HG02610 (cell line): ENCODE measurements at regions not wholly inside any gene's neighbourhood (a gene's known extent, or its start where the extent isn't known, plus 50 kb on each side); places are given as distances from the start of the nearest gene placed in this dataset.
"Not testable (repeated sequence)": the region's sequence is repeated elsewhere in the genome, so short reads cannot be mapped to it uniquely, and the experiment has no call there.

Experiments
- ATAC-seq: cut with Tn5 transposase; IDR thresholded peaks from one replicate; pipeline ENCODE4 v1.9.1; 2021; ENCODE audit warnings: mild to moderate bottlenecking, moderate library complexity; ENCODE audit not compliant: unreplicated experiment

DNA sequence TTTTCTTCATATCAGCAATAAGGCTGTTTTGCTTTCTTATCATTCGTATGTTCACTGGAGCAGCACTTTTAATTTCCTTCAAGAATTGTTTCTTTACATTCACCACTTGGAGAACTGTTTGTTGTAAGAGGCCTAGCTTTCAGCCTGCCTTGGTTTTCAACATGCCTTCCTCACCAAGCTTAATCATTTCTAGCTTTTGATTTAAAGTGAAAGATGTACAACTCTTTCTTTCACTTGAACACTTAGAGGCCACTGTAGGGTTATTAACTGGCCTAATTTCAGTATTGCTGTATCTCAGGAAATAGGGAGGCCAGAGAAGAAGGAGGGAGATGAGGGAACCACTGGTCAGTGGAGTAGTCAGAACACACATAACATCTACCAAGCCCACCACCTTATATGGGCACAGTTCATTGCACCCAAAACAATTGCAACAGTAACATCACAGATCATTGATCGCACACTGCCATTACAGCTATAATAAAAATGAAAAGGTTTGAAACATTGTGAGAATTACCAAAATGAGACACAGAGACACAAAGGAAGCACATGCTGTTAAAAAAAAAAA, 181.4 kb upstream of the TUBA3C start:
- ATAC-seq, result peak; percentile 94

DNA sequence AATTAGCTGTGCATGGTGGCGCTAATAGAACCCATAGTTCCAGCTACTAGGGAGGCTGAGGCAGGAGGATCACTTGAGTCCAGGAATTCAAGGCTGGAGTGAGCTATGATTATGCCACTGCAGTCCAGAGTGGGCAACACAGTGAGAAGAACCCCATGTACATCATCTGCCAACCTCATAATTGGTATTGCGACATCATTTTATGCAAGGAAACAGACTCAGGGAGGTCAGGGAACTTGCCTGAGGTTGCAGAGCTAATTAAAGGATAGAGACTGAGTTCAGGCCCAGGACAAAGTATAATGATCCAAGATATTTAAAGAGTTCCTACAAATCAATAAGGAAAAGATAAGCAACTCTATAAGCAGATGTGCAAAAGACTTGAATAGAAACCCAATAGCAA, 178.1 kb upstream of the TUBA3C start:
- not testable (repeated sequence) for ATAC-seq

DNA sequence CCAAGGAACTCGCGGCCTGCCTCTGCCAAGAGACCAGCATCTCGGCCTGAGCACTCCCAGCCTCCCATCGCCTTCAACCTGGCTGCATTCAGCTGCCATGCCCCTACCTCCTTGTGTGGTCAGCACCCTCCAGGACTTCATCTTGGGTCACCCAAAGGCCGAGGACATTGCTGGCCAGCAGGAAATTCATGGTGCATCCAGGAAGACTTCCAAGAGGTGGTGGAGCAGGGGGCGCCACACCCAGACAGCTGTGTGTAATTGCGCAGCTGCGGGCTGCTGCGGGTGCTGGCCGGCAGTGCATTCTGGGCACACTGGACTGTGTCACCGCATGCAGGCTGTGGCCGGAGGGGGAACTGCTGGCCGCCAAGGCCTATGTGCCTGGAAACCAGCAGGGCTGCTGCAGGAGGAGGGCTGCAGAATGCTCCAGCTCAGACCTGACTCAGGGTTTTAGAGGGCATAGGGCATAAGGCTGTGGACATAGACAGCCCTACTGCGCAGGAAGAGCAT, 164.3 kb upstream of the TUBA3C start:
- no peak for ATAC-seq

- peak; percentile 18 for ATAC-seq
Observed at GRCh38 chr13:19345158-19345557, 163.5 kb upstream of the TUBA3C start.

GRCh38 chr13:19344585-19345120, 163.0 kb upstream of the TUBA3C start:
- peak; percentile 54 for ATAC-seq

- ATAC-seq, result no peak
Observed at GRCh38 chr13:19332378-19332777, 150.8 kb upstream of the TUBA3C start.

GRCh38 chr13:19329365-19329764, 147.7 kb upstream of the TUBA3C start:
- no peak for ATAC-seq

DNA sequence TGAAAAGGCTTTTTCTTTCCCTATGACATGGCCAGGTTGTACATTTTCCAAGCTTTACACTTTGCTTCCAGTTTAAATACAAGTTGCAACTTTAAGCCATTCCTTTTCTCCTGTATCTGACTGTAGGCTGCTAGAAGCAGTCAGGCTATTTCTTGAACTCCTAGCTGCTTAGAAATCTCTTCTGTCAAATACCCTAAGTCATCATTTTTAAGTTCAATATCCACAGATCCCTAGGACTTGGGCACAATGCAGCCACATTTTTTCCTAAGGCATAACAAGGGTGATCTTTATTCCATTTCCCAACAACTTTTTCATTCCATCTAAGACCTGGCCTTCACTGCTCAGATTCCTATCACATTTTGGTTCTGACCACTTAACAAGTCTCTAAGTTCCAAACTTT, 142.7 kb upstream of the TUBA3C start:
- ATAC-seq, result no peak

DNA sequence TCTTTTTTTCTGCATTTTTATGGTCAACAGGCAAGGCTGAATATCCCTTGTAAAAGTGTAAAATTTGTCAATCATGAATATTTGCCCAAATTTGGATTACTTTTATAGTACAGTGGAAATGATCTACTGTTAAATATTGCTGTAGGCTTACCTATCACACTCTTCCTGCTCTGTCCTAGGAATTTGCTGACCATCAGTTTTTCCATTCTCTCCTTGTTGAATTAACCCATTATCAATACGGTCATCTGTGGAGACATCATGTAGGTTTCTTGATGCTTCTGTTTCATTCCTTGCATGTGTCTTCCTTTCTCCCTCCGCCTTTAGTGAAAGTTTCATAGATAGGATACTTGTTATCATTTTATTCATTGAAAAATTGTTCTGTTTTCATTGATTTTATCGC, 139.6 kb upstream of the TUBA3C start:
- no peak for ATAC-seq

DNA sequence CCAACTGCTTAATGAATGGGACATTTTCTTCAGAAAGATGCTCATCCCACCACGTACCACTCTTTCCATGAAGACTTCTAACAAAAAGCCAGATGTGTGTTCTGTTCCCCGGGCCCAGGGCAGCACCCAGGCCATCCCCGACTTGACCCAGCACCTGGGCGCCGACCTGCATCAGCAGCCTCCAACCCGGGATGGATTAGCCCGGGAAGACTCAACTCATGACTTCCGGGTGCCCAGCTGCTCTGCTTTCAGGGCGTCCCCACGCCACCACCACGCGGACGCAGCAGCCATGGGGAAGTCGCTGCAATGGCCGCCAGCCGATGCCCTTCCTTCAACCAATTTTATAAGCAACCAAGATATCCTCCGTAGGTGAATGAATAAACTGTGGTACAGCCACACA, 123.8 kb upstream of the TUBA3C start:
- ATAC-seq, result no peak

DNA sequence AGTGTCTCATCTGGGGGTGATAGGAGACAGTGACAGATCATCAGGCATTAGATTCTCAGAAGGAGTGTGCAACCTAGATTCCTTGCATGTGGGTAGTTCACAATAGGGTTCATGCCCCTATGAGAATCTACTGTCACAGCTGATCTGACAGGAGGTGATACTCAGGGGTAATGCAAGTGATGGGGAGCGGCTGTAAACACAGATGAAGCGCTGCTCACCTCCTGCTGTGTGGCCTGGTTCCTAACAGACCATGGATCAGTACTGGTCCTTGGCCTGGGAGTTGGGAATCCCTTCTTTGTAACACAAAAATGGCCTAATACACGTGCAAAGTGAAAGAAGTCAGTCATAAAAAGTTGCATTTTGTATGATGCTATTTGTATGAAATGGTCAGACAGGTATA, 107.6 kb upstream of the TUBA3C start:
- no peak for ATAC-seq

DNA sequence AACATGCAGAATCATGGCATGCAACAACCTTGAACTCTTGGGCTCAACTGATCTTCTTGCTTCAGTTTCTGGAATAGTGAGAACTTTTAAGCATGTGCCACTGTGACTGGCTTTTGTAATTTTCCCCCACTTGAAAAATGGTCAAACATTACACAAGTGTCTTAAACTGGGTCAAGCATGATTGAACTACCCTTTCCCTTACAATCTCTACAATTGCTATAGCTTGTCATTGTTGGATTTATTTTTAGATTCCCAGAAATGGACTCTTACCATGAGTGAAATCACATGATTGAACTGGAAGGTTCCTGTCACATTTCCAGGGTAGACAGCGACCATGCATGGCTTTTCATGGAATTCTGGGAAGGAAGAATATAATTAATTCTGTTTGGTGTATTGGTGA, 102.2 kb upstream of the TUBA3C start:
- no peak for ATAC-seq

DNA sequence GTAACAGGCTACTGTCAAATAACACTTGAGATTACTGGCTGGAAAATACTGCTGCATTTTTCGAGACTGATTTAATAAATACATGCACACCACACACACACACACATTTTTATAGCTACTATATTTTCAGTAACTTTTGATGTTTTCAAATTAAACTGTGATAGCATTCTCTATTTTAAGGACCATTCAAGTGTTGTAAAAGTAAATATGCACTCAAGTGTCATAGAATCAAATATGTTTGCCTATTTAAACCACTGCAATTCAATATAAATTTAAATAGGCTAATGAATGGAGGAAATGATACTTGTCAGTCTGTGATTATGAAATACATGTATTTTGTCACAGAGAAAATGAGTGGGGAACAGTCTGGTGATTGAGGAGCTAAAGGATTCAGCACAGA, 86.7 kb upstream of the TUBA3C start:
- ATAC-seq, result no peak

- ATAC-seq, result no peak
Observed at GRCh38 chr13:19267746-19268145, 86.1 kb upstream of the TUBA3C start.

DNA sequence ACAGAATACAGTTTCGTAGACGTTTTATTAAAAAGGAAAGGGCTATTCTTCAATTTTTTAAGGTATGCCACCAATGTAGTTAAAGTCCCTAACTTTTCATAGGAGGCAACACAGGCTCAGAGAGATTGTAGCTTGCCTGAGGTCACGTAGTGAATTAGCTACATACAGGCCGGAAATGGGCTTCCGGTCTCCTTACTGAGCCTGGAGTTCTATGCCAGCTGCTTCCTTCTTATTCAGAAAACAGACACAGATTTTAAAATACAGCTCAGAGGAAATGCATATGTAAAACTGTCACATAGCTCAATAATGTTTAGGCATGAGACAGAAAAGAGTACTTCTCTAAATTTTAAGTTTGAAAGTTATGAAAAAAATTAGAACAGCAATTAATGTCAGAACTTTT, 85.4 kb upstream of the TUBA3C start:
- no peak for ATAC-seq

- ATAC-seq, result no peak
Observed at GRCh38 chr13:19264711-19265110, 83.1 kb upstream of the TUBA3C start.

DNA sequence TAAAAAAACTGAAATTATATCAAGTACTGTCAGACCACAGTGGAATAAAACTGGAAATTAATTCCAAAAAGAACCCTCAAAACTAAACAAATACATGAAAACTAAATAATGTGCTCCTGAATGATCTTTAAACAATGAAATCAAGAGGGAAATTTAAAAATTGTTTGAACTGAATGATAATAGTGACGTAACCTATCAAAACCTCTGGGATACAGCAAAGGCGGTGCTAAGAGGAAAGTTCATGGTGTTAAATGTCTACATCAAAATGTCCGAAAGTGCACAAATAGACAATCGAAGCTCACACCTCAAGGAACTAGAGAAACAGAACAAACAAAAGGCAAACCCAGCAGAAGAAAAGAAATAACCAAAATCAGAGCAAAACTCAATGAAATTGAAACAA, 70.8 kb upstream of the TUBA3C start:
- ATAC-seq, result no peak

DNA sequence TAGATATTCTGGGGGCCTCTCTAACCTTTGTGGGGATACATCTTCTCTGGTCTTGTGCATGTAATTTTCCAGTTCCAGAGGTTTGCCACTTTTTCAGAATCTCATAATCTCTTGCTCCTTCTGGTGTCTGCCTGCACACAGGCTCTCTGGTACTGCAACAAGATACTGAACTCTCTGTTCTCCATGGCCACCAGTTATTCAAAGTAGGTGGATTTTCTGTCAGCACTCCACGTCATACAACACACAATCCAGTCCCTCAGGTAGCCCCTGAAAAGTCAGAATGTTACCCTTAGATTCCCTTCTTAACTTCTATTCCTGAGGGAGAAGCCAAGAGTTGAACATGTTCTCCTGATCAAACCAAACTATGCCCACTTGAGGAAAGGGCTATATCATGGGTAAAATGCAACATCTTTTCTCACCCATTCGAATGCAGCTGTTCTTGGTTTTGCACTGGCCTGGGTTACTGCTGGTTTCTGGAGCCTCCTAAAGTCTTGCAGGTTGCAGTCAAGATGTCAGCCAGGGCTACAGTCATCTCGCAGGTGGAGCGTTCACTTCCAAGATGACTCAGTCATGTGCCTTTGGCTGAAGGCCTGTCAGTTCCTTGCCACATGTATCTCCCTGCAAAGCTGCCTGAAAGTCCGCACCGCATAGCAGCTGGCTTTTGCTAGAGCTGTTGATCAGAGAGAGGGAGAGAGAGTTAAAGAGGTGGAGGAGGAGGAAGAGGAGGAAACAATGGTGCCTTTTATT, 57.7 kb upstream of the TUBA3C start:
- no peak for ATAC-seq
